ENCODE measurements at regions not wholly inside any gene's neighbourhood (a gene's known extent, or its start where the extent isn't known, plus 50 kb on each side); places are given as distances from the start of the nearest gene placed in this dataset.

- no peak overlapping the region for H3K27ac ChIP-seq
Observed at GRCh38 chr3:18840535-18841137, 307.7 kb upstream of the KCNH8 start.

GRCh38 chr3:18838758-18839157 is 309.6 kb upstream of the KCNH8 start:
- no peak overlapping the region for H3K27ac ChIP-seq
- no peak for TF ChIP-seq CTCF (IDR thresholded peaks at IDR 0.05)
- no peak for TF ChIP-seq ZFX (IDR thresholded peaks at IDR 0.05; ENCODE audit: borderline replicate concordance)

More at GRCh38 chr3:18840535-18841137, 307.7 kb upstream of the KCNH8 start:
- no peak for TF ChIP-seq ZFX (IDR thresholded peaks at IDR 0.05; ENCODE audit: borderline replicate concordance)
- no peak for TF ChIP-seq CTCF (IDR thresholded peaks at IDR 0.05)

GRCh38 chr3:18837137-18837755 is 311.1 kb upstream of the KCNH8 start:
- no peak for TF ChIP-seq CTCF (IDR thresholded peaks at IDR 0.05)
- no peak for TF ChIP-seq ZFX (IDR thresholded peaks at IDR 0.05; ENCODE audit: borderline replicate concordance)
- no peak overlapping the region for H3K27ac ChIP-seq

GRCh38 chr3:18835021-18835420 is 313.3 kb upstream of the KCNH8 start:
- no peak overlapping the region for H3K27ac ChIP-seq
- no peak for TF ChIP-seq ZFX (IDR thresholded peaks at IDR 0.05; ENCODE audit: borderline replicate concordance)
- TF ChIP-seq CTCF (IDR thresholded peaks at IDR 0.05): no peak

GRCh38 chr3:18830087-18830486 is 318.2 kb upstream of the KCNH8 start:
- TF ChIP-seq CTCF (IDR thresholded peaks at IDR 0.05) (no peak), ZFX (IDR thresholded peaks at IDR 0.05; ENCODE audit: borderline replicate concordance) (no peak)
- no peak overlapping the region for H3K27ac ChIP-seq

- H3K27ac ChIP-seq: no peak overlapping the region
- no peak for TF ChIP-seq CTCF (IDR thresholded peaks at IDR 0.05)
Observed at GRCh38 chr3:18828637-18829036, 319.7 kb upstream of the KCNH8 start.

- TF ChIP-seq ZFX (IDR thresholded peaks at IDR 0.05; ENCODE audit: borderline replicate concordance) (no peak), CTCF (IDR thresholded peaks at IDR 0.05) (no peak)
- H3K27ac ChIP-seq: no peak overlapping the region
Observed at GRCh38 chr3:18827664-18828063, 320.6 kb upstream of the KCNH8 start.
